ENCODE measurements at regions not wholly inside any gene's neighbourhood (a gene's known extent, or its start where the extent isn't known, plus 50 kb on each side); places are given as distances from the start of the nearest gene placed in this dataset.

GRCh38 chr4:182179751-182180150 lies 63.5 kb upstream of the TENM3 start:
- no peaks in the 10 kb centered on the region for H3K27me3 ChIP-seq
- H3K4me3 ChIP-seq, result no peak overlapping the region
- no peaks in the 10 kb centered on the region for H3K4me1 ChIP-seq
- TF ChIP-seq, protein P1, sequence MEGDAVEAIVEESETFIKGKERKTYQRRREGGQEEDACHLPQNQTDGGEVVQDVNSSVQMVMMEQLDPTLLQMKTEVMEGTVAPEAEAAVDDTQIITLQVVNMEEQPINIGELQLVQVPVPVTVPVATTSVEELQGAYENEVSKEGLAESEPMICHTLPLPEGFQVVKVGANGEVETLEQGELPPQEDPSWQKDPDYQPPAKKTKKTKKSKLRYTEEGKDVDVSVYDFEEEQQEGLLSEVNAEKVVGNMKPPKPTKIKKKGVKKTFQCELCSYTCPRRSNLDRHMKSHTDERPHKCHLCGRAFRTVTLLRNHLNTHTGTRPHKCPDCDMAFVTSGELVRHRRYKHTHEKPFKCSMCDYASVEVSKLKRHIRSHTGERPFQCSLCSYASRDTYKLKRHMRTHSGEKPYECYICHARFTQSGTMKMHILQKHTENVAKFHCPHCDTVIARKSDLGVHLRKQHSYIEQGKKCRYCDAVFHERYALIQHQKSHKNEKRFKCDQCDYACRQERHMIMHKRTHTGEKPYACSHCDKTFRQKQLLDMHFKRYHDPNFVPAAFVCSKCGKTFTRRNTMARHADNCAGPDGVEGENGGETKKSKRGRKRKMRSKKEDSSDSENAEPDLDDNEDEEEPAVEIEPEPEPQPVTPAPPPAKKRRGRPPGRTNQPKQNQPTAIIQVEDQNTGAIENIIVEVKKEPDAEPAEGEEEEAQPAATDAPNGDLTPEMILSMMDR (IDR thresholded peaks at IDR 0.05), result no peak
- no peak for TF ChIP-seq POLR2A (IDR thresholded peaks at IDR 0.05)
- intact Hi-C loops (cut with DNase I; ENCODE audit: low total_unique reads), result no loop called here
- 70 to 83% methylated on average over 1 of the region's 1 CpG for WGBS, 2 donors
- DNase-seq, result no peak
- no peak overlapping the region for H3K27ac ChIP-seq
- no peaks in the 10 kb centered on the region for H3K9me3 ChIP-seq
- H3K36me3 ChIP-seq (ENCODE audit: low read depth, missing control alignments), result no peaks in the 10 kb centered on the region

DNA sequence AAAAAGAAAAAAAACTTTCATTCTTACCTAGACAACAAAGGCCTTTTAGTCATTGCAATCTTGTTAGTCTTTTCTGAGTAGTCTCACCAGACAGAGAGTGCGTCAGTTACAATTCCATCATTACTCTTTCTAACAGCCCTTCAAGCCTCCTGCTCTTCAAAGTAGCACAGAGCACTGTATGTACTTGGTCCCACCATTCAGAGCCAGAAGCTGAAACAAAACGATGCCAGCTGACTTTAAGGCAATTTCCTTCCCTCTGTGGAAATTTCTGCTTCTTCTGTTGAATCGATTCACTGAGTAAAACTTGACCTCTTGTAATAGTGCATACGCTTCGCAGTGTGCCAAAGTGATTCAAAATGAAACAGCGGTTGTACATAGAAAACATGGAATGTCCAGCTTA lies 57.7 kb upstream of the TENM3 start:
- no peak overlapping the region for H3K27ac ChIP-seq
- intact Hi-C loops (cut with DNase I; ENCODE audit: low total_unique reads), result no loop called here

DNA sequence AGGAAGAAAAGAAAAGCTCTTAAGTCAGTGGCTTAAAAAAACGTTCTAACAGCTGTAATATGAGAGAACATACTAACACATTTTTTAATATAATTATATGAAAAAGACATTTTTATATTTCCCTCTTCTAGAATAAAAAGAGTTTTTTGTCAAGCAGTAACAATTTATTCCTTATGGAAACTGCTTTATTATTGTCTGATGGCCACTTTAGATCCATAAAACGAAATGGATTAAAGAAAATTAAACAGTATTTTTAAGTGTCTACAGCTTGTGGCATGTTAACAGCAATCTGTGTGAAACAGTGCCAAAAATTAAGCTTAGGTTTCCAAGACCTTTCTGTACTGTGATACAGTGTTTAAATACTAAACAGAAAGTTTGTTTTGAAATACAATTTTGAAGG lies 55.5 kb upstream of the TENM3 start:
- intact Hi-C loops (cut with DNase I; ENCODE audit: low total_unique reads), result no loop called here
- H3K36me3 ChIP-seq (ENCODE audit: low read depth, missing control alignments), result no peaks in the 10 kb centered on the region
- 42 to 59% methylated on average over 2 of the region's 2 CpGs for WGBS, 2 donors
- no peaks in the 10 kb centered on the region for H3K4me1 ChIP-seq
- H3K27me3 ChIP-seq, result no peaks in the 10 kb centered on the region
- no peaks in the 10 kb centered on the region for H3K9me3 ChIP-seq
- TF ChIP-seq, protein P1 (IDR thresholded peaks at IDR 0.05), result no peak
- no peak for TF ChIP-seq POLR2A (IDR thresholded peaks at IDR 0.05)
- H3K27ac ChIP-seq, result no peak overlapping the region
- H3K4me3 ChIP-seq, result no peak overlapping the region
- DNase-seq, result no peak

More for the DNA sequence above, 57.7 kb upstream of the TENM3 start:
- 51 to 59% methylated on average over 6 of the region's 6 CpGs for WGBS, 2 donors
- no peaks in the 10 kb centered on the region for H3K36me3 ChIP-seq (ENCODE audit: low read depth, missing control alignments)
- no peaks in the 10 kb centered on the region for H3K9me3 ChIP-seq
- H3K4me1 ChIP-seq, result no peaks in the 10 kb centered on the region
- TF ChIP-seq, protein P1 (IDR thresholded peaks at IDR 0.05), result no peak
- TF ChIP-seq POLR2A (IDR thresholded peaks at IDR 0.05), result no peak
- no peak overlapping the region for H3K4me3 ChIP-seq
- no peak for DNase-seq
- no peaks in the 10 kb centered on the region for H3K27me3 ChIP-seq

DNA sequence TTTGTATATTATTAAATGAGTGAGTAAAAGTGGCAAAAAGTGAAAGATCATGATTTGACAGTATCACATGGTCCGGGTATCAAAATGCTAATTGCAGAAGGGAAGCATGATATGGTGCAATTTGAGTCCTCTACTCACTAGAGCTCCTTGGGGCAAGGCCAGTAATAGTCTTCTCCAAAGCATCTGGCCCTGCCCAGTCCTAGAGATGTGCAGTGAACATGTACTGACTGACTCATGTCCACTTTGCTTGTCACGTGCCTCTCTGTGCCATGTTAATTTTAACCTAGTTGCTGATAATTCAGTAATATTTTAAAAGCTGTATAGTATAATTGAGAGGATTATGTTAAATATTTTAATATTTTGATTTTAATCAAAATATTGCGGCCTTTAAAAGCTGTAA lies 54.6 kb upstream of the TENM3 start:
- H3K27ac ChIP-seq, result no peak overlapping the region
- H3K36me3 ChIP-seq (ENCODE audit: low read depth, missing control alignments), result no peaks in the 10 kb centered on the region
- intact Hi-C loops (cut with DNase I; ENCODE audit: low total_unique reads), result no loop called here
- WGBS, 2 donors, result 82 to 95% methylated on average over 3 of the region's 3 CpGs
- DNase-seq, result no peak
- no peaks in the 10 kb centered on the region for H3K27me3 ChIP-seq
- no peaks in the 10 kb centered on the region for H3K4me1 ChIP-seq
- H3K9me3 ChIP-seq, result no peaks in the 10 kb centered on the region
- no peak for TF ChIP-seq POLR2A (IDR thresholded peaks at IDR 0.05)
- TF ChIP-seq, protein P1 (IDR thresholded peaks at IDR 0.05), result no peak
- no peak overlapping the region for H3K4me3 ChIP-seq

DNA sequence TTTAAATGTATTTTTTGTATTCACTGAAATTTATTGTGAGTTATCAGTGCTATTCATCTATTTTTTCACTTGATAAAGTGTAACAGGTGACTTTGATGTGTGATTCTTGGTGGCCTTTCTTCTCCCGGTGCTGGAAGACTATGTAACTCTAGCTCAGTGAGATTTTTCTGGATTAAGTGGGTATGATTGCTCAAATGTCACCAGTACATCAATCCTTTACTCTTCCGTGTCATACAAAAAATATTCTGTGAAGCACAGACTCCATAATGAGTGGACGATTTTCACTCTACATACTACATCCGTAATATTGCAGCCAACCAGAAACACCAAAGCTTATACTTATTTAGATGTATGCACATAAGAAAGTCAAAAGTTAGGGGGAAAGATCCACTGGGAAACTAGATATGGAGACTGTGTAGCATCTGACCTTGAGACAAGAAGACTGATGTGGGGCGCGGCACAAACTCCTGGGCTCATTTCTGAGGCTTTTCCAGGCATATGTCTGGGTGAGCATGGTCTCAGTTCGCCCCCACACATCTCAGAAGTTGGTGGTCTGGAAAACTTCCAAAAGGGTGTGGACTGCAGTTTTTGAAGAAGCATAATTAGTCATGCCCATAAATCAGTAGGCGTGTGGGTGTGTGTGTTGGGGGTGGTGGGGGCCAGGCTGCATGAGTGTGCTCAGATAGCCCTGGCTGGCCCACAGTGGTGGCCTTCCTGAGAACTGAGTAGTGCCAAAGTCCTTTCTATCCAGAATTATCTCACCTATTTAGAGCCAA lies 53.9 kb upstream of the TENM3 start:
- Histone ChIP-seq H3K27ac (no peak overlapping the region), H3K36me3 (ENCODE audit: low read depth, missing control alignments) (no peaks in the 10 kb centered on the region), H3K4me1 (no peaks in the 10 kb centered on the region), H3K4me3 (no peak overlapping the region), H3K27me3 (no peaks in the 10 kb centered on the region), H3K9me3 (no peaks in the 10 kb centered on the region)
- WGBS, 2 donors, result 75% methylated on average over 8 of the region's 8 CpGs
- no peak for DNase-seq
- intact Hi-C loops (cut with DNase I; ENCODE audit: low total_unique reads), result no loop called here
- TF ChIP-seq, protein P1 (IDR thresholded peaks at IDR 0.05), result no peak
- TF ChIP-seq POLR2A (IDR thresholded peaks at IDR 0.05), result no peak
